ENCODE measurements at regions not wholly inside any gene's neighbourhood (a gene's known extent, or its start where the extent isn't known, plus 50 kb on each side); places are given as distances from the start of the nearest gene placed in this dataset.

DNA sequence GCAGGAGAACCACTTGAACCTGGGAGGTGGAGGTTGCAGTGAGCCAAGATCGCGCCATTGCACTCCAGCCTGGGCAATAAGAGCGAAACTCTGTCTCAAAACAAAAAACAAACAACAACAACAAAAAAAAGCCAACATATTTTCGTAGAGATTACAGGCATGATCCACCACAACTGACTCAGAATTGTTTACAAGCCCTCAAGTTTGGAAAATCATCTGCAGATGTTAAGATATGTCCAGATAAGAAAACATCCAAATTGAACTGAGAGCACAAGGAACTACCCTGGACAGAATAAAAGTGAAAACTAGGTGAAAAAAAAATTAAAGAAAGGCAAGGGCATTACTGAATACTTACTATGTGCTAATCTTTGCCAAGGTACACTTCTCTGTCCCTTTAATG is 89.8 kb upstream of the WLS start:
- no peaks in the 10 kb centered on the region for H3K4me1 ChIP-seq (ENCODE audit: insufficient read depth, low read length, severe bottlenecking)
- no peak overlapping the region for H2AFZ ChIP-seq (ENCODE audit: low read length)
- H3K27ac ChIP-seq (ENCODE audit: low read depth, low read length, poor library complexity, severe bottlenecking) = no peak overlapping the region
- no peaks in the 10 kb centered on the region for H3K9me3 ChIP-seq (ENCODE audit: low read length)
- H3K9me2 ChIP-seq (ENCODE audit: low read depth, low read length) = no peaks in the 10 kb centered on the region
- H3K4me3 ChIP-seq (ENCODE audit: low read depth, low read length, poor library complexity, severe bottlenecking) = no peak overlapping the region
- H3K9ac ChIP-seq (ENCODE audit: low read length) = no peak overlapping the region
- TF ChIP-seq EZH2 (IDR thresholded peaks at IDR 0.05; ENCODE audit: borderline replicate concordance, low read length) = no peak
- TF ChIP-seq, protein P1, sequence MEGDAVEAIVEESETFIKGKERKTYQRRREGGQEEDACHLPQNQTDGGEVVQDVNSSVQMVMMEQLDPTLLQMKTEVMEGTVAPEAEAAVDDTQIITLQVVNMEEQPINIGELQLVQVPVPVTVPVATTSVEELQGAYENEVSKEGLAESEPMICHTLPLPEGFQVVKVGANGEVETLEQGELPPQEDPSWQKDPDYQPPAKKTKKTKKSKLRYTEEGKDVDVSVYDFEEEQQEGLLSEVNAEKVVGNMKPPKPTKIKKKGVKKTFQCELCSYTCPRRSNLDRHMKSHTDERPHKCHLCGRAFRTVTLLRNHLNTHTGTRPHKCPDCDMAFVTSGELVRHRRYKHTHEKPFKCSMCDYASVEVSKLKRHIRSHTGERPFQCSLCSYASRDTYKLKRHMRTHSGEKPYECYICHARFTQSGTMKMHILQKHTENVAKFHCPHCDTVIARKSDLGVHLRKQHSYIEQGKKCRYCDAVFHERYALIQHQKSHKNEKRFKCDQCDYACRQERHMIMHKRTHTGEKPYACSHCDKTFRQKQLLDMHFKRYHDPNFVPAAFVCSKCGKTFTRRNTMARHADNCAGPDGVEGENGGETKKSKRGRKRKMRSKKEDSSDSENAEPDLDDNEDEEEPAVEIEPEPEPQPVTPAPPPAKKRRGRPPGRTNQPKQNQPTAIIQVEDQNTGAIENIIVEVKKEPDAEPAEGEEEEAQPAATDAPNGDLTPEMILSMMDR (IDR thresholded peaks at IDR 0.05; ENCODE audit: low read length) = no peak
- no peaks in the 10 kb centered on the region for H3K79me2 ChIP-seq (ENCODE audit: insufficient read depth, low read length)
- no peaks in the 10 kb centered on the region for H3K36me3 ChIP-seq (ENCODE audit: insufficient read depth, low read length)
- no peak overlapping the region for H3K4me2 ChIP-seq (ENCODE audit: low read length)
- H4K20me1 ChIP-seq (ENCODE audit: insufficient read depth, low read length) = no peaks in the 10 kb centered on the region
- peaks cover 5% of the 10 kb centered on the region; the same call in 1 of the 2 replicates for H3K27me3 ChIP-seq (ENCODE audit: insufficient read depth, low read length)
- no peaks in the 10 kb centered on the region for H3F3A ChIP-seq (ENCODE audit: insufficient read depth, low read length)

DNA sequence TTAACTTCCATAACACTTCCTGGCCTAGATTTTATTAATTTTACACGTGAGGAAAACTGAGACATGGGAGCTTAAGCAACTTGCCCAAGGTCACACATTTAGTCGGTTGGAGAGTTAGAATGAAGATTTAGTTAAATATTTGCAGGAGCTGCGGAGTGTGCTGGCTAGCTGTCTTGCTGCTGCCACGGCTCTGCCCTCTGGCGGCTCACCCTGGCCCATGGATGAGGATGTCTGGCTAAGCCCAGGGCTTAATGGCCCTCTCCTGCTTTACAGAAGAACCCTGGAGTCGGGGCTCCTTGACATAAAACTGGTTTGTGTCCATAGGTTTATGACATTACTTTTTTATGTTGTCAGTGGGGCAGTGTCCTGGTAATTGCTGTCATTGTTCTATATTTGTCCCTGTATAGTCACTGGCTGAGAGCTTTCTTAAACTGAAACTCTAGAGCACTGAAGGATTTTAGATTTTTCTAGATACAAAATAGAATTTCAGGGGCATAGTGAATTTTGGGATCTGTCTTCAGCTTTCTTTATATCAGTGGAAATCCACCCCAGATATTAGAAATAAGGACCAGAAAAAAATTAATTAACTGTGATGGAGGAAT is 88.9 kb upstream of the WLS start:
- TF ChIP-seq EZH2 (IDR thresholded peaks at IDR 0.05; ENCODE audit: borderline replicate concordance, low read length) = no peak
- TF ChIP-seq, protein P1 (IDR thresholded peaks at IDR 0.05; ENCODE audit: low read length) = peak; percentile 26
- Histone ChIP-seq H3K4me3 (ENCODE audit: low read depth, low read length, poor library complexity, severe bottlenecking) (no peak overlapping the region), H3K4me1 (ENCODE audit: insufficient read depth, low read length, severe bottlenecking) (no peaks in the 10 kb centered on the region), H3K9me3 (ENCODE audit: low read length) (no peaks in the 10 kb centered on the region), H3K36me3 (ENCODE audit: insufficient read depth, low read length) (no peaks in the 10 kb centered on the region), H3K9me2 (ENCODE audit: low read depth, low read length) (no peaks in the 10 kb centered on the region), H3K9ac (ENCODE audit: low read length) (no peak overlapping the region), H2AFZ (ENCODE audit: low read length) (no peak overlapping the region), H3K27me3 (ENCODE audit: insufficient read depth, low read length) (peaks cover 5% of the 10 kb centered on the region; the same call in 1 of the 2 replicates), H3F3A (ENCODE audit: insufficient read depth, low read length) (no peaks in the 10 kb centered on the region), H3K27ac (ENCODE audit: low read depth, low read length, poor library complexity, severe bottlenecking) (no peak overlapping the region), H3K4me2 (ENCODE audit: low read length) (no peak overlapping the region), H3K79me2 (ENCODE audit: insufficient read depth, low read length) (no peaks in the 10 kb centered on the region), H4K20me1 (ENCODE audit: insufficient read depth, low read length) (no peaks in the 10 kb centered on the region)

DNA sequence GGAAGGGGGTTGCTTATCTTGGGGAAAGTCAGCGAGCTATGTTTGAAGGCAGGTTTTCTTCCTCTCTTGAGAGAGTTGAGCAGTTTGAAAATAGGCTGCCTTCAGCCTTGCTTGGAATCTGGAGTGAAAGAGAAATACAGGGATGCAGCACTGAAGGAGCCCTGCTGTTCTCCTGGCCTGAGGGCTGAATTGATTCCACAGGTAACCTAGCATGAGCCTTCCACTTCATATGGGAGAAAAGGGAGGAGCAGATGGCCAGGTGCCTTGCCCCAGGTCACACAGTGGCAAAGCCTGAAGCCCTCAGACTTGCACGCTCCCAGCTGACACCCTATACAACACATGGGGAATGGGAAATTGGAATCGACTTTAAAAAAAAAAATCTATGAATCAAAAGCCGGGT is 88.0 kb upstream of the WLS start:
- Histone ChIP-seq H3K9me2 (ENCODE audit: low read depth, low read length) (no peaks in the 10 kb centered on the region), H3F3A (ENCODE audit: insufficient read depth, low read length) (no peaks in the 10 kb centered on the region)
- no peak for TF ChIP-seq EZH2 (IDR thresholded peaks at IDR 0.05; ENCODE audit: borderline replicate concordance, low read length)
- TF ChIP-seq, protein P1 (IDR thresholded peaks at IDR 0.05; ENCODE audit: low read length) = no peak

More for the DNA sequence above, 88.0 kb upstream of the WLS start:
- H3K79me2 ChIP-seq (ENCODE audit: insufficient read depth, low read length) = no peaks in the 10 kb centered on the region
- H4K20me1 ChIP-seq (ENCODE audit: insufficient read depth, low read length) = no peaks in the 10 kb centered on the region
- H3K4me3 ChIP-seq (ENCODE audit: low read depth, low read length, poor library complexity, severe bottlenecking) = no peak overlapping the region
- H3K27me3 ChIP-seq (ENCODE audit: insufficient read depth, low read length) = peaks cover 5% of the 10 kb centered on the region; the same call in 1 of the 2 replicates
- no peak overlapping the region for H3K4me2 ChIP-seq (ENCODE audit: low read length)
- no peak overlapping the region for H2AFZ ChIP-seq (ENCODE audit: low read length)
- H3K27ac ChIP-seq (ENCODE audit: low read depth, low read length, poor library complexity, severe bottlenecking) = no peak overlapping the region
- no peaks in the 10 kb centered on the region for H3K4me1 ChIP-seq (ENCODE audit: insufficient read depth, low read length, severe bottlenecking)
- H3K36me3 ChIP-seq (ENCODE audit: insufficient read depth, low read length) = no peaks in the 10 kb centered on the region
- no peaks in the 10 kb centered on the region for H3K9me3 ChIP-seq (ENCODE audit: low read length)
- H3K9ac ChIP-seq (ENCODE audit: low read length) = no peak overlapping the region

All from OCI-LY1 (cell line).